SK-N-MC (cell line): ENCODE measurements at regions not wholly inside any gene's neighbourhood (a gene's known extent, or its start where the extent isn't known, plus 50 kb on each side); places are given as distances from the start of the nearest gene placed in this dataset.
"Not testable (repeated sequence)": the region's sequence is repeated elsewhere in the genome, so short reads cannot be mapped to it uniquely, and the experiment has no call there.

ENCODE experiments used
- FOXP2 ChIP-seq: optimal IDR thresholded peaks from 2 replicates; pipeline ENCODE3; 2011; ENCODE audit warnings: mild to moderate bottlenecking, moderate library complexity; ENCODE audit not compliant: insufficient read depth; ENCODE audit errors: extremely low read length, control extremely low read depth
- POLR2AphosphoS5 ChIP-seq: IDR thresholded peaks from 2 replicates; pipeline ENCODE4 v1.6.1; 2012; ENCODE audit warnings: mild to moderate bottlenecking, low read depth, low read length, borderline replicate concordance

GRCh38 chr5:28928327-28928790 is 1890.0 kb upstream of the CDH9 start:
- TF ChIP-seq FOXP2, POLR2AphosphoS5: not testable (repeated sequence)
